CD4-positive, alpha-beta T cell (primary cell): ENCODE measurements at regions not wholly inside any gene's neighbourhood (a gene's known extent, or its start where the extent isn't known, plus 50 kb on each side); places are given as distances from the start of the nearest gene placed in this dataset.

ENCODE experiments used
- ATAC-seq: fragments of 200-7000 bp; cut with Tn5 transposase; one replicate; pipeline ENCODE4 v1.10.0; 2022; ENCODE audit warnings: mild to moderate bottlenecking; ENCODE audit not compliant: poor library complexity
- CTCF ChIA-PET: fragments of 350-600 bp; sonication (Branson Sonifier 250); formaldehyde crosslinking; loops from one replicate; lab custom pipeline; 2021; ENCODE audit warnings: antibody characterized with exemption, inconsistent platforms; lab: Charles Lee
- POLR2A ChIA-PET: fragments of 350-600 bp; sonication (Branson Sonifier 250); formaldehyde crosslinking; loops from one replicate; lab custom pipeline; 2021; ENCODE audit warnings: antibody characterized with exemption, inconsistent platforms; lab: Charles Lee
- DNase-seq, 14 experiments: peaks; one replicate each; pipeline ENCODE4 v3.0.0-alpha.2; 2013 to 2020; ENCODE audit warnings: mixed read lengths in 2 of 14
- H3K27ac ChIP-seq, 2 donors: one replicate each; pipeline versions ENCODE4 v1.5.1 to v1.7.0; 2013; ENCODE audit warnings: low read length in 2 of 2, low read depth in 1 of 2, mild to moderate bottlenecking in 1 of 2
- H3K27me3 ChIP-seq, 2 experiments: 1 replicate in 1 of 2; 2 replicates in 1 of 2; pipeline versions ENCODE4 v1.6.1 to v1.7.0; 2013; ENCODE audit warnings: low read length in 2 of 2, control low read depth in 1 of 2, mild to moderate bottlenecking in 1 of 2, moderate library complexity in 1 of 2; ENCODE audit not compliant: insufficient read depth in 2 of 2, control insufficient read depth in 1 of 2
- H3K36me3 ChIP-seq: one replicate; pipeline ENCODE4 v1.6.1; 2013; ENCODE audit warnings: low read length, control low read depth; ENCODE audit not compliant: insufficient read depth
- H3K4me1 ChIP-seq: one replicate; pipeline ENCODE4 v1.6.1; 2013; ENCODE audit warnings: low read length, control low read depth; ENCODE audit not compliant: insufficient read depth
- H3K4me3 ChIP-seq: one replicate; pipeline ENCODE4 v1.5.1; 2013; ENCODE audit warnings: mild to moderate bottlenecking, low read length, moderate library complexity
- H3K9me3 ChIP-seq, 2 experiments: 1 replicate in 1 of 2; 2 replicates in 1 of 2; pipeline versions ENCODE4 v1.6.1 to v1.7.0; 2013; ENCODE audit warnings: low read length in 2 of 2, mild to moderate bottlenecking in 2 of 2, control low read depth in 1 of 2, moderate library complexity in 1 of 2; ENCODE audit not compliant: control insufficient read depth in 1 of 2, insufficient read depth in 1 of 2
- H3K27ac Mint-ChIP-seq: one replicate; pipeline ENCODE4 v1.8.0; 2020; ENCODE audit warnings: mixed read lengths
- H3K27me3 Mint-ChIP-seq: one replicate; pipeline ENCODE4 v1.8.0; 2021; ENCODE audit warnings: mixed read lengths
- H3K36me3 Mint-ChIP-seq: one replicate; pipeline ENCODE4 v1.8.0; 2021; ENCODE audit warnings: low read depth, mixed read lengths
- H3K4me1 Mint-ChIP-seq: one replicate; pipeline ENCODE4 v1.8.0; 2021; ENCODE audit warnings: low read depth, mixed read lengths
- H3K4me3 Mint-ChIP-seq: one replicate; pipeline ENCODE4 v1.8.0; 2020; ENCODE audit warnings: mild to moderate bottlenecking, mixed read lengths
- H3K9me3 Mint-ChIP-seq: one replicate; pipeline ENCODE4 v1.8.0; 2020; ENCODE audit warnings: mixed read lengths
- CTCF ChIP-seq: fragments of 200-600 bp; IDR thresholded peaks from one replicate; pipeline ENCODE4 v1.8.0; 2022; ENCODE audit warnings: antibody characterized with exemption, mild to moderate bottlenecking
- intact Hi-C, 2 experiments: fragments of 100-400 bp; cut with DNase I in 1 of 2; cut with micrococcal nuclease in 1 of 2; formaldehyde crosslinking; loops; one replicate each; pipeline versions ENCODE4 v1.15.1 to v1.9.0; 2023 to 2025; cut with DNase I, micrococcal nuclease

GRCh38 chr16:6634151-6634550 is 698.5 kb upstream of the RBFOX1 start:
- POLR2A ChIA-PET: no interaction called here
- Histone ChIP-seq H3K27ac (no peak overlapping the region), H3K4me1 (no peaks in the 10 kb centered on the region), H3K9me3 (peaks cover 0 to 6% of the 10 kb centered on the region in 2 experiments), H3K27me3 (no peaks in the 10 kb centered on the region), H3K4me3 (no peak overlapping the region), H3K36me3 (no peaks in the 10 kb centered on the region)
- Mint-ChIP-seq H3K4me3 (no peak overlapping the region), H3K27ac (no peak overlapping the region), H3K9me3 (no peaks in the 10 kb centered on the region), H3K36me3 (no peaks in the 10 kb centered on the region), H3K27me3 (no peaks in the 10 kb centered on the region), H3K4me1 (no peaks in the 10 kb centered on the region)
- CTCF ChIA-PET: no interaction called here
- DNase-seq (no peak), ATAC-seq (no peak)
- intact Hi-C loops: no loop called here
- no peak for TF ChIP-seq CTCF

- no peaks in the 10 kb centered on the region for H3K4me1 Mint-ChIP-seq
- no peak overlapping the region for H3K4me3 Mint-ChIP-seq
- no peak overlapping the region for H3K4me3 ChIP-seq
- DNase-seq (no peak), ATAC-seq (no peak)
- intact Hi-C loops: no loop called here
- H3K9me3 ChIP-seq: peaks cover 0 to 6% of the 10 kb centered on the region in 2 experiments
- H3K4me1 ChIP-seq: no peaks in the 10 kb centered on the region
- no peaks in the 10 kb centered on the region for H3K36me3 Mint-ChIP-seq
- TF ChIP-seq CTCF: no peak
- no peaks in the 10 kb centered on the region for H3K27me3 ChIP-seq
- ChIA-PET CTCF (no interaction called here), POLR2A (no interaction called here)
- H3K9me3 Mint-ChIP-seq: no peaks in the 10 kb centered on the region
- H3K36me3 ChIP-seq: no peaks in the 10 kb centered on the region
- no peaks in the 10 kb centered on the region for H3K27me3 Mint-ChIP-seq
- no peak overlapping the region for H3K27ac ChIP-seq
- no peak overlapping the region for H3K27ac Mint-ChIP-seq
Observed at GRCh38 chr16:6633456-6633855, 699.2 kb upstream of the RBFOX1 start.

GRCh38 chr16:6629110-6629509 is 703.5 kb upstream of the RBFOX1 start:
- POLR2A ChIA-PET: no interaction called here
- Histone ChIP-seq H3K4me3 (no peak overlapping the region), H3K36me3 (no peaks in the 10 kb centered on the region), H3K4me1 (no peaks in the 10 kb centered on the region), H3K27me3 (no peaks in the 10 kb centered on the region), H3K27ac (no peak overlapping the region), H3K9me3 (peaks cover 0 to 6% of the 10 kb centered on the region in 2 experiments)
- H3K27ac Mint-ChIP-seq: no peak overlapping the region
- ATAC-seq (no peak), DNase-seq (no peak)
- no peaks in the 10 kb centered on the region for H3K9me3 Mint-ChIP-seq
- H3K36me3 Mint-ChIP-seq: no peaks in the 10 kb centered on the region
- intact Hi-C loops: no loop called here
- TF ChIP-seq CTCF: no peak
- H3K27me3 Mint-ChIP-seq: no peaks in the 10 kb centered on the region
- no peak overlapping the region for H3K4me3 Mint-ChIP-seq
- H3K4me1 Mint-ChIP-seq: no peaks in the 10 kb centered on the region
- CTCF ChIA-PET: no interaction called here
